Fibroblast of lung (primary cell): ENCODE measurements at regions not wholly inside any gene's neighbourhood (a gene's known extent, or its start where the extent isn't known, plus 50 kb on each side); places are given as distances from the start of the nearest gene placed in this dataset.

Experiments
- DNase-seq, 2 donors: peaks; one replicate each; pipeline versions ENCODE4 v3.0.0 to v3.0.0-alpha.2; 2010; ENCODE audit warnings: low read depth in 2 of 2
- H2AFZ ChIP-seq: 2 replicates; pipeline ENCODE4 v1.5.1; 2012; ENCODE audit warnings: low read length, control low read depth, inconsistent platforms
- H3K27ac ChIP-seq: 2 replicates; pipeline ENCODE4 v1.5.1; 2011; ENCODE audit warnings: low read length, control low read depth; ENCODE audit not compliant: insufficient read depth
- H3K27me3 ChIP-seq: 2 replicates; pipeline ENCODE4 v1.5.1; 2011; ENCODE audit warnings: mild to moderate bottlenecking, low read length; ENCODE audit not compliant: control insufficient read depth, insufficient read depth
- H3K36me3 ChIP-seq: 2 replicates; pipeline ENCODE4 v1.5.1; 2011; ENCODE audit warnings: low read length; ENCODE audit not compliant: control insufficient read depth, insufficient read depth
- H3K4me1 ChIP-seq: 2 replicates; pipeline ENCODE4 v1.5.1; 2011; ENCODE audit warnings: low read length; ENCODE audit not compliant: control insufficient read depth, insufficient read depth; ENCODE audit errors: extremely low read depth
- H3K4me2 ChIP-seq: 2 replicates; pipeline ENCODE4 v1.5.1; 2011; ENCODE audit warnings: low read length, control low read depth; ENCODE audit not compliant: insufficient read depth; ENCODE audit errors: extremely low read depth
- H3K4me3 ChIP-seq, 4 experiments: fragments of 200-600 bp in 1 of 4; sonication (generic) in 1 of 4; replicated peaks in 1 of 4; 2 replicates each; pipeline ENCODE4 v1.5.1; 2011 to 2016; ENCODE audit warnings: low read length in 4 of 4, low read depth in 3 of 4, mild to moderate bottlenecking in 3 of 4, control low read depth in 2 of 4, inconsistent platforms in 1 of 4, mixed read lengths in 1 of 4; ENCODE audit not compliant: insufficient read depth in 1 of 4; ENCODE audit errors: control extremely low read depth in 1 of 4
- H3K79me2 ChIP-seq: 2 replicates; pipeline ENCODE4 v1.5.1; 2012; ENCODE audit warnings: mild to moderate bottlenecking, low read length, inconsistent platforms; ENCODE audit not compliant: control insufficient read depth, insufficient read depth
- H3K9ac ChIP-seq: 2 replicates; pipeline ENCODE4 v1.5.1; 2011; ENCODE audit warnings: mild to moderate bottlenecking, low read length, control low read depth; ENCODE audit not compliant: insufficient read depth
- H3K9me3 ChIP-seq: 2 replicates; pipeline ENCODE4 v1.5.1; 2012; ENCODE audit warnings: low read depth, low read length; ENCODE audit not compliant: control insufficient read depth, insufficient read depth
- H4K20me1 ChIP-seq: 2 replicates; pipeline ENCODE4 v1.5.1; 2011; ENCODE audit warnings: low read length; ENCODE audit not compliant: control insufficient read depth, insufficient read depth; ENCODE audit errors: extremely low read depth
- CTCF ChIP-seq, 2 donors: IDR thresholded peaks in 1 of 2; conservative IDR thresholded peaks in 1 of 2; 1 replicate in 1 of 2; 2 replicates in 1 of 2; pipeline ENCODE4 v1.5.1; 2011 to 2012; ENCODE audit warnings: low read length in 2 of 2, control low read depth in 1 of 2, inconsistent platforms in 1 of 2, low read depth in 1 of 2, mild to moderate bottlenecking in 1 of 2
- EZH2 ChIP-seq: IDR thresholded peaks from 2 replicates; pipeline ENCODE4 v1.5.1; 2012; ENCODE audit warnings: low read length, control low read depth, mild to moderate bottlenecking; ENCODE audit errors: missing control alignments

DNA sequence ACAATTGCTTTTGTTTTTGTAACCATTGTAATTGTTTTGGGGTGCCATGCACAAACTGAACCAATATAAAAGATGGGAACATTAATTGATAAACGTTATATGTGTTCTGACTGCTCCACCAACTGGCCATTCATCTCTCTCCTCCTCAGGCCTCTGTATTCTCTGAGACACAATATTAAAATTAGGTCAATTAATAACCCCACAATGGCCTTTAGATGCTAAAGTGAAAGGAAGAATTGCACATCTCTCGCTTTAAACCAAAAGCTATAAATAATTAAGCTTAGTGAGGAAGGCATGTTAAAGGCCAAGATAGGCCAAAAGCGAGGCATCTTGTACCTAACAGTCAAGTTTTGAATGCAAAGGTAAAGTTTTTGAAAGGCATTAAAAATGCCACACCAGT lies 448.4 kb upstream of the ITGA1 start:
- DNase-seq: no peak
- H3K4me3 ChIP-seq: no peak overlapping the region
- no peaks in the 10 kb centered on the region for H3K79me2 ChIP-seq
- no peaks in the 10 kb centered on the region for H3K36me3 ChIP-seq
- H2AFZ ChIP-seq: no peak overlapping the region
- H3K27ac ChIP-seq: no peak overlapping the region
- no peaks in the 10 kb centered on the region for H3K27me3 ChIP-seq
- TF ChIP-seq CTCF (conservative IDR thresholded peaks at IDR 0.05 in 1 of 2, IDR thresholded peaks at IDR 0.05 in 1 of 2; ENCODE audit: low read depth in 1 of 2, low read length in 2 of 2) (no peak), EZH2 (no peak)
- no peaks in the 10 kb centered on the region for H3K4me1 ChIP-seq
- no peaks in the 10 kb centered on the region for H4K20me1 ChIP-seq
- no peaks in the 10 kb centered on the region for H3K9me3 ChIP-seq
- H3K9ac ChIP-seq: no peak overlapping the region
- no peak overlapping the region for H3K4me2 ChIP-seq

DNA sequence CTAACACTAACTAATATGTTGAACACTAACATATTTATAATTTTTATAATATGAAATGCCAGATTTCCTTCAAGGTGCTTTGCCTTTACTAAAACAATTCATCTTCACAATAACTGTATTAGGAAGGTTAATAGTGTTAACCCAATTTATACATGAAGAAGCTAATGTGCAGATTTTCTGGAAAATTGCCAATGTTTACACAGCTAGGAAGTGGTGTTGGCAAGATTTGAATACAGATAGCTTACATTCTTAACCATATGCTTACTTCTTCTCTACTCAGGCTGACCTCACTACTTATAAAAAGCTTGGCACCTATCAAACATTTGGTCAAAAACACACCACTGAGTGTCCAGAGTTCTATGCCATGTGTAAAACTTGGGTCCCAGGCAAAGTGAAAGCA lies 445.4 kb upstream of the ITGA1 start:
- H3K27me3 ChIP-seq: no peaks in the 10 kb centered on the region
- no peak for TF ChIP-seq EZH2
- peak in 1 of 2 donors; percentile 0 for DNase-seq
- H3K79me2 ChIP-seq: no peaks in the 10 kb centered on the region
- H3K27ac ChIP-seq: no peak overlapping the region
- no peak overlapping the region for H3K9ac ChIP-seq
- H2AFZ ChIP-seq: no peak overlapping the region
- no peaks in the 10 kb centered on the region for H3K36me3 ChIP-seq
- H3K4me1 ChIP-seq: no peaks in the 10 kb centered on the region
- no peaks in the 10 kb centered on the region for H4K20me1 ChIP-seq
- no peaks in the 10 kb centered on the region for H3K9me3 ChIP-seq
- H3K4me3 ChIP-seq: no peak overlapping the region
- no peak overlapping the region for H3K4me2 ChIP-seq

DNA sequence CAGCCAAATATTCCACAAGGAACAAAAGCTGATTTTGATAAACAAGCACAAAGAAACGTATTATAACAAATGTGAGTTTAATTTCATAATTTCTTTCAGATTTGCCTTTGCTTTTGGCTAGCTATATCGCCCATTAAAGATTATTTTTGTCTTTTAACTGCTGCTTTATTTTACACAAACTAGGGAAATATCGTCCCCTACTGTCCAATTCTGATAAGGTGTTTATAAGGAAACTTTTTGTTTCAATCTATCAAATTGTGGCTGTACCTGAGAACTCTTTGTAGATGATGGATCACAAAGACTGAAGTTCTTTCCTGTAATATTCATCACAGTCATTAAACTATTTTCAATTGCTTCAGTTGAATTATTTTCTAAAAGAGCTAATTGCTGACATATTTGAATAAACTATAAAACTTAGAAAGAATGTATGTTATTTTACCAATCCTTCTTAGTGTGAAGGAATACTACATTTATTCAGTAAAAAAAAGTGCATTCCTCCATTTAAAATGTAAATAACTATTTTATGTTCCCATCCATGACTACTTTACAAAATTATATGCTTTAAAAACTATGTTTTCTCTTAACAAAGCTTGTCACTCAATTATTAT lies 431.3 kb upstream of the ITGA1 start:
- no peak overlapping the region for H3K4me3 ChIP-seq
- H4K20me1 ChIP-seq: no peaks in the 10 kb centered on the region
- H3K27ac ChIP-seq: no peak overlapping the region
- H3K4me2 ChIP-seq: no peak overlapping the region
- H3K79me2 ChIP-seq: no peaks in the 10 kb centered on the region
- DNase-seq: peak in 1 of 2 donors; percentile 24
- no peaks in the 10 kb centered on the region for H3K27me3 ChIP-seq
- H3K36me3 ChIP-seq: no peaks in the 10 kb centered on the region
- no peaks in the 10 kb centered on the region for H3K9me3 ChIP-seq
- no peaks in the 10 kb centered on the region for H3K4me1 ChIP-seq
- no peak overlapping the region for H3K9ac ChIP-seq
- peak; percentile 13 to 75 for TF ChIP-seq CTCF (conservative IDR thresholded peaks at IDR 0.05 in 1 of 2, IDR thresholded peaks at IDR 0.05 in 1 of 2; ENCODE audit: low read depth in 1 of 2, low read length in 2 of 2)
- TF ChIP-seq EZH2: no peak
- H2AFZ ChIP-seq: no peak overlapping the region
